Fibroblast of upper back skin (primary cell): ENCODE measurements at regions not wholly inside any gene's neighbourhood (a gene's known extent, or its start where the extent isn't known, plus 50 kb on each side); places are given as distances from the start of the nearest gene placed in this dataset.

Experiments
- DNase-seq: peaks from one replicate; pipeline ENCODE4 v3.0.0-alpha.2; 2013

DNA sequence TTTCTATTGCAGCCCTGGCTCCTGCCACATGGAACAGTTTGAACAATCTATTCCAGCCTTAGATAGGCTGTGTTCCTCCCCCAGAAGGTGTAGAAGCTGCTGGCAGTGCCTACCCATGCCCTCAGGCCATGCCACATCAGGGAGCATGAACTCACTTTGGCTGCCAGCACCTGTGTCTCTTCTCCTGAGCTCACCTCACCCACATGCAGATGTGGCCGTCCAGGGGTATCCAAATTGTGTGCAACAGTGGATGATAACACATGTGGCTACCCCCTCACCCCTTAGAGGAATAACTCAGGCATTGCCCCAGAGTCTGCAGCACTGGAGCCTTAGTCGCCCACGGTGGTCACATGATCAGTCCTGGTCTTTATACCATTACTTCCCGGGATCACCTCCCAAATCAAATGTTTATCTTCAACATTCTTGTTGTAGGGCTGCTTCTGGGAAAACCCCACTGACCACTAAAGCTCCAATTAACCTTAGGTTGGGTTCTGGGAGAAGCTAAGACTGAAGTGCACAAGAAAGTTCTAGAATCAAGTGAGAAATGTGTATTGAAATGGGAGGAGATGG lies 110.4 kb downstream of the BANF2 start:
- no peak for DNase-seq

DNA sequence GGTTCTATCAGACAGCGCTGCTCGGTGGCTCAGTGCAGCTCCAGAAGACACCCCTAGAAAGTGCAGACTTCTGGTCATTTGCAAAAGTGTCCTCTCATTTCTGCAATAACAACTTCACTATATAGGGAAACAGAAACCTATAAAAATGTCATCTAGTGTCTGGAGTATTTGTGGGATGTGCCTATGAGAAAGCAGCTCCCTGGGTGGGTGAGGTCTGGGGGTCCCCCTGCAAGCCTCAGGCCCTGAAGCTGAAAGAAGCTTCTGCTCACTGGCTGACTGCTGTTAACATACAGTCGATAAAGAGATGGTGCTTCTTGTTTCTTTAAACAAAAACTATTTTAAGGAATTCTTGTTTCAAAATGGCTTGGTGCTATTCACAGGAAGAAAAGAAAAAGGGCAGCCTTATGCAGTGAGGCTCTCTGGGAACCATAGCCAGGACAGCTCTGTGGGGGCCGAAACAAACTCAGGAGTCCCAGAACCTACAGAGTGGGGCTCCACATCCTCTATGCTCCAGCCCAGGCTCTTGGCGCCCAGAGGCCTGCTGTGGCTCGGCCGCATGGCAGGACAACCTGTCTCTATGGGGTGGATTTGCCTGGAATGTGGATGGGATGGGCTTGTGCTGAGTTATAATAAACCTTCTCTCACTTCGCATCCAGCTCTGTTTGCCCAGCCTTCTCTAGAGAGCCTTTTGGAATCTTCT lies 109.7 kb downstream of the BANF2 start:
- no peak for DNase-seq

DNA sequence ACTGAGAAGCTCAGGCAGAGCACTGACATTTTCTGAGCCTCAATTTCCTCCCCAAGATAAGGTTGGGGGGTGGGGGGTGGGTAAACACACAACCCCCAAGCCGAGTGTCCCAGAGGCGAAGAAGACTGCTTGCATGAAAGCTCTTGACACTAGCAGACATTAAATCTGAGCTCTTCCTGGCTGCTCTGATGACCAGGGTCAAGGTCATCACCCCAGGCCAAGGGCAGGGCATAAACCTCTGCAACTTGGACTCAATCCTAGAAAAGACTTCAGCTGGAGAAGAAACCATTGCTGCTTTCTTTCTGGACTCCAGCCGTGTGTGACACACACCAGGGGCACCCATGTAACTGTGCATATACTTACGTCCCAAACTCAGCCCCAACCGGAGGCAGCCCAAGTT lies 109.0 kb downstream of the BANF2 start:
- DNase-seq = no peak

DNA sequence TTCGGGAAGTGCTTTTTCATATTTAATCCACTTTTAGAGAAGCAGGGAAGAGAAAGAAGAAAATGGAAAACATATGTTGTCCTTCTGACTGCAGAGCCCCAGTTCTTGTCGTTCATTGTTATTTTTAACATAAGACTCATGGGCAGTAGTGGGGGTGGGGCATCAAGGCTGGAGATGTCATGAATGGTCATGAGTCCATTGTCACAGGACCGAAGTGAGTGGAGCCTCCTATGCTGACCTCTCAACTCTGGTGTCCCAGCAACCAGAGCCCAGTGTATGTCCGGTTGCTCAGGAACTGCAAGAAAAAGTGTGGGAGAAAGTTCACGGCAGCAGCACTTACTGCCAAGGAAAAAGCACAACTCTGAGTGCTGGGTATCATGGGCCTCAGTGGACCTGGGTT lies 108.6 kb downstream of the BANF2 start:
- DNase-seq = peak; percentile 49

DNA sequence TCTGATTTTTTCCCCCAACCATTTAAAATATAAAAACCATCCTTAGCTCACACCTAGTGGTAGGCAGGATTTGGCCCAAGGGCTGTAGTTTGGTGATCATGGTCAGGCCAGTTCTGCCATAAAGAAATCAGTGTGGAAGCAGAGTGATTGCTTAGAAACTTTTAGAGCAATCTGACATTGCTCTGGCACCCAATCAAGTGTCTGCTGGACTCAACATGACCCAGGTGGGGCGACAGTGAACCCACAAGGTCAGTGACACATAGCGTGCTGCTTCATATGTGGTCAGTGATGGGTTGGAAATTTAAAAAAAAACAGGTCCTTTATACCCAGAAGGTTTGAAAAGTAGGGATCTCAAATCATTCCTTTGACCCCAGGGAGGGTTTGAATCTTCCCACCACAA lies 107.9 kb downstream of the BANF2 start:
- DNase-seq = peak; percentile 37

DNA sequence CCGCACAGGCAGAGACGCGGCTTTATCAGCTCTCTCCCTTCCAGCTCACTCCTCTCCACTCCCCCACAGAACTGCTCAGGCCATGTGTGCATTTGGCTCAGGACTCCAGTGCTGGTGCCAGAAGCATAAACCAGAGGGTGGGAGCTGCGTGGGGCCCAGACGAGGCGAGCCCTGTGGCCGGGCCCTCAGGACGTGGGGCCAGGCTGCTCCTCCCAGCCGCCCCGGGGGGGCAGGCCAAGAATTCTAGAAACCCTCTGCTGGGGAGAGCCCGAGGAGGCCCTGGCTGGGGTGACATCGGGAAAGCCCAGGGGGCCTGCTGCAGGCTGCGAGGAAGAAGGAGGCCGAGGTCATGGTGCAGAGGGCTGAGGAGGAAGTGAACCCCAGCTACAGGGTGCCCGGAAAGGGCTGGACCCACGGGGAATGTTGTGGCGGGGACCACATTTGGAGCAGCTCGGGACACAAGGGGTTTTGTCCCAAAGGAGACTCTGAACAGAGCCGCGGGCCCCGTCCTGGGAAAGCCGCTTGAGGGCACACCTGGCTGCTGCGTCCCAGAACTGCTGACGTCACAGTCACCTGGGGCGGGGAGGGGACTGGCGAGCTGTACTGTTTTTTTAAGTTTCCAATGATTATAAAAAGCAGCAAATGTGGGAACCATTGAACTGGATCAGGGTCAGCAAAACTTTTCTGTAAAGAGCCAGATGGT lies 107.1 kb downstream of the BANF2 start:
- DNase-seq = peak; percentile 88

DNA sequence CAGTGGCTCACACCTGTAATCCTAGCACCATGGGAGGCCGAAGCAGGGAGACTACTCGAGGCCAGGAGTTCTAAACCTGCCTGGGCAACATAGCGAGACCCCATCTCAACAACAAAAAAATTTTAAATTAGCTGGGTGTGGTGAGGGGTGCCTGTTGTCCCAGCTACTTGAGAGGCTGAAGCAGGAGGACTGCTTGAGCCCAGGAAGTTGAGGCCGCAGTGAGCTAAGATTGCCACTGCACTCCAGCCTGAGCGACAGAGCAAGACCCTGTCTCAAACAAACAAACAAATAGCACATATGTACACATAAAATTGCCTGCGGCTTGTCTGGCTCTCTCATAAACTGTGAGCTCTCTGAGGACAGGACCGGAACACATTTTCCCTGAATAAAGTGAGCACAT lies 106.3 kb downstream of the BANF2 start:
- DNase-seq = no peak

DNA sequence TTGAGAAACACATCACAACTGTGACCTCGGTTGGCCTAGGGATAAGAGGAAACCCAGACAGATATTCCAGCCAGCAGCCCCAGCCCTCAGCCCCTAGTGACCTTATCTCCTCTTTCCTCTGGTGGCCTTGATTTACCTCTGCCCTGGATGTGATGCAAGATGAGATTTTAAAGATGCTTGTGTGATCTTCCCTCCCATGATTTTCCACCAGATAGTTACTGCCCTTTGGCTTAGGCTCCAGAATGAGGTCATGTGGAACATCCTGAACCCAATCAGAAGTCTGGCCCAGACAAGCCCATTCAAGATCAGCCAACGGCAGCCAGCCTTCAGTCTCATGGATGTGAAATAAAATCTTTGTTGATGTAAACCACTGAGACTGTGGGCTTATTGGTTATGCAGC lies 104.0 kb downstream of the BANF2 start:
- no peak for DNase-seq

DNA sequence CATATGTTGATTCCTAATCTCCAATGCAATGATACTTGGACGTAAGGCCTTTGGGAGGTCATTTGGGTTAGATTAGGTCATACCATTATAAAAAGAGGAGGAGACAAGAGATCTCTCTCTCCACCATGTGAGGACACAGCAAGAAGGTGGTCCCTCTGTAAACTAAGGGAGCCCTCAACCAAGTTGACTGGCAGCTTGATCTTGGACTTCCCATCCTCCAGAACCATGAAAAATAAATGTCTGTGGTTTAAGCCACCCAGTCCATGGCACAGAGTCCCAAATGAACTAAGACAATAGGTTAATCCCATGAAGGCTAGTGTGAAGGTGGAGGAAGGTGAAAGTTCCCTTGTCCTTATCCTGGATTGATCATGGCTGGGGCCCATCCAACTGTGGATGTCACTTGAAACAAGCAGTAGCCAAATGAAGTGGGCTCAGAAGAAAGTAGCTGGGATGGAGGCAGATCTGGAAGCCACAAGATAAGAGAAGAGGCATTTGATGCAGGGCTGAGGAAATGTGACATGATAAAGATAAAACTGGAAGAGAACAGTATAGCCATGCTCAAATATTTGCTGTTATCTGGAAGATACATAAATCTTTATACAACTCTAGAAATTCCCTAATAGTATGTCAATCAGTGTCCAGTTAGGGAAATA lies 99.9 kb downstream of the BANF2 start:
- no peak for DNase-seq

DNA sequence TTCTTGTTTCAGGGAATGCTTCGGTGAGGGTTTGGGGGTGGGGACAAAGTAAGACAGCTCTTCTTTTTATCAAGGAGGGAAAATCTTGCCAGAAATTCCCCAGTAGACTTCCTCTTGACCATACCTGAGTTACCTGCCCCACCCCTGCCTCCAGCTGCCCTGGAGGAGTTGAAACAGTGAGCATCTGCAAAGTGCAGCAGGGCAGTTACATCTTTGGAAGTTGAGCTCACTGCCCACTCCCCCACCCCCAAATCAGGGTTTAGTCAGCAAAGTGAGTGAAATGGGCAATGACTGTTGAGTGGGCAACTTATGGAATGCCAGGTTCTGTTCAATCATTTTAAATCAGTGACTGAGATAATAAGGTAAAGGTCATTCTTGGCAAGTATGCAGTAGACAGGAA lies 98.8 kb downstream of the BANF2 start:
- DNase-seq = no peak

DNA sequence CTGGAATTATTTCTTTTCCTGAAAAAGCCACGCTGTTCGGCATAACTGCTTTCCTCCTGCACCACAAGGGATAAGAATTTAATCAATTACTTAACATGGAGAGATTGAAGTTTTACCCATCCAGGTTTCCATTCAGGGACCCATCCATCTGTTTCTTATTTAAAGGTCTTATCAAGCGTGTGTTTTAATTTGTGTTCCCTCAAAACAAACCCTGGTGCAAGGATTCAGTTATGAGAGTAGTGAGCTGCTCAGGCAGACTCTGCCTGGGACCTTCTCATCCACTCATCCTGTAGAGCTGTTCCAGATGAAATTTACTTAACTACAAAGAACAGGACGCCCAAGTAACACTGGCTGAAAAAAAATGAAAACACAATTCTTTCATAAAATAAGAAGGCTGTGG lies 97.8 kb downstream of the BANF2 start:
- no peak for DNase-seq

DNA sequence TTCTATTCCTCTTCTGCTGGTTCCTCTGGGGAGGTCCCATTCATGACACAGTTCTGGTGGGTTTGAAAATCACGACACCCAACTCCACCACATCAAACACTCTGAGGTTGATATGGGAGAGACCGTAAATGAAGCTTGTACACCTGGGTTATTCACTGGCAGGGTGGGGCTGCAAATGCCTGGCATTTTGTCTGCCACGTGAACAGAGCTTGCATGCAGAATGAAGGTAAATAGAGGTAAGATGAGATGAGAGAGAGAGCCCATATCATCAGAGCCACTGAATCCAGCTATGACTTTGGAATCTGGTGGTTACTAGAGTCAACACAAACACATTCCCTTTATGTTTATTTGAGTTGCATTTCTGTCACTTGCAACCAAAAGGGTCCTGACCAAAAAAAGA lies 97.4 kb downstream of the BANF2 start:
- no peak for DNase-seq

DNA sequence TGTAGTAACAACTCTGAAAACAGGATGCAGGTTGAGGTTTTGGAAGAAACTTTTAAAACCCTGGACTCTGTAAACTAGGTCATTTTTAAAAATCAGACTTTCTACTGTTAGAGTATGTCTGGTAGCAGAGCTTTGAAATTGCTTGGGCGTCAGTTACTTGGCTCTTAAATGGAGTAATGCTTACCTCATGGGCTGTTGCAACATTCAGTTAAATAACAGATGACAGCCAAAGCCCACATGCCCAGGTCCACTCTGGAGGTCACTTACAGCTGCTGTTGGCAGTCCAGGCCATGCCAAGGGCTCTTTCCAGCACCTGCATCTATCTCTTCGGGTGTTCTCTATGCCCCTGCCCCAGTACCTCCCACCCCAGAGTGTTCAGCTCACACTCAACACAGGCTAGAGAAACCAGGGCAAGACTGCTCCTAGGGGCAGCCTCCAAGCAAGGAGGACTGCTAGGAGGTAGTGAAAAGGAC lies 96.4 kb downstream of the BANF2 start:
- peak; percentile 38 for DNase-seq

DNA sequence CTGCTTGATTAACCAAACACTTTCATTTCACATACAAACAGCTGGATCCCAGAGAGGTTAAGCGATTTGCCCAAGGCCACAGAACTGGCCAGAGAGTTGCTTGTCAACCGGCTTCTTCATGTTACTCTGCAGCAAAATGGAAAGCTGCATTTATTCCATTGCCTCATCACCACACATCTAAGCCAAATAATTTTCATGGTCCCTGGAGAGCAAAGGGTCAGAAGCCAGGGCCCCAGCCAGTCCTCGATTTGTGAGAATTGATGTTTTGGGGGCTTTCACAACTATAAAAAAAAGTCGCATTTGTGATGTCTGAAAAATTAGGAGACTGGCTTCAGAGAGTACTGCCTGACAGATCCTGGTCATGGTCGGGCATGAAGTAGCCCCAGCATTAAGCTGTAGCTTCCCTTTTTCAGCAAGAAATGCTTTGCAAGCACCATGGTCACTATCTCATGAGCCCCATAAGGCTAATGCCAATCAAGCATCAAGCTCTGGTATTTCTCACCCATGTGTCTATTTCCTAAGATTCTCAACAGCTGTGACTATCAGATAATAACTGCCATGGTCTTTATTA lies 95.8 kb downstream of the BANF2 start:
- no peak for DNase-seq

DNA sequence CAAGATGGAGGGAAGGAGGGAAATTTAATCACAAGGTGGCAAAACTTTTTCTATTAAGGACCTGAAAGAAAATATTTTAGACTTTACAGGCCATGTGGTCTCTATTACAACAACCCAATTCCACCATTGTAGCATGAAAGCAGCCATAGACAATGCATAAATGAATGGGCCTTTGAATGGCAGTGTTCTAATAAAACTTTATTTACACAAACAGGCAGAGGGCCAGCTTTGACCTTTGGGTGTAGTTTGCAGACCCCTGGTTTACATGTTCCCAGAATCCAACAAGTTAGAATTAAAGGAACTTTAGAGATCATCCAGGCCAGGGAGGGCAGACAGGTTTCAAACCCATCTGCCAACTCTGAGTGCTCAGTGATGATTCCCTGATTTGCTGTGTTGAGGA lies 95.2 kb downstream of the BANF2 start:
- no peak for DNase-seq

DNA sequence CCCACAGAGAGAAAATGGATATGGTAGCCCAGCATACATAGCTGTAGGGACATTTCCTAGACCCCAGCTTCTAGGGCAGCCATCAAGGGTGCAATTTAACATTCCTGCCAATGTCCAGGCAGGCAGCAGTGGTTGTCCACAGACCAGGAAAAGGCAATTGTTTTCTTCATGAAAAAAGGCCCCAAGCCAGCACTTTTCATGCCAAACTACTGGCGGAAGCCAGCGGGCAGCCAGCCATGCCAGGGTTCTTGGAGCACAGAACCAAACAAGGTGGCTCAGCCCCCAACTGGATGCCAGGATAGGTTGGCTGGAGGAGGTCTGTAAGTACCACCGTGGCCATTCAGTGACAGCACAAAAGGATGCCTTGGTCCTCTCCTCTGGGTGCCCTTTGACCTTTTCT lies 94.6 kb downstream of the BANF2 start:
- no peak for DNase-seq

DNA sequence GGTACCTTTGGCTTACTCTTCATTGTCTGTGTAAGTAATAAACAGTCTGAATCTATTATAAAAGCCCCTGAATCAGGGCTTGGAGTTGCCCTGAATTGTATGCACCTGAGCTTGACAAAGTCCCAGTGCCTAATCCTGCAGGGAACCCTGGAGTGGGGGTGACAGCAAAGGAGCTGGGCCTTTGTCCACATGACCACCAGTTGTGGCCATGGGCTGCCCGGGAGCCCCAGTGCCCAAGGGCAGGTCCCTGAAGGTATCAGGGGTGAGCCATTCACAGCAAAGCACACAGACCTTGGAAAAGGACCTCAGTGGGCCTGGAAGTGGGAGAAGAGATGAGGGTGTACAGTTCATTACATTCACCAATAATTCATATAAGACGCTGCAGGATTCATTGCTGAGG lies 94.2 kb downstream of the BANF2 start:
- DNase-seq = no peak

DNA sequence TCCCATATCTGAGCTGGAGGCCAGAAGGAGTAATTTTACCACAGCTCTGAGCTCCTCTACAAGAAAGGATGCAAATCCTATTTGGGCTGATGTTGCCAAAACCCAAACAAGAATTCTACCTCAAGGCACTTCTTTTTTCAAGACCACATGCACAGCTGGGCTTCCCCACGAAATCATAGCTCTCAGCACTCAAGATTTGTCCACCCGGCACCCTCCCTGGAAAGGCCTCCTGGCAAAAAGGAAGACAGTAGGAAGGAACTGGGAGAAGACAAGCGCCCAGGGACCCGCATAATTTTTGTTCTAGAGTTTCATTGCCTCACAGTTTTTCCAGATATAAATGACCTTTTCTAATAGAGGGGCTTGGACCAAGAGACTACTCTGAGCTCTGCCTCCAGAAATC lies 90.5 kb downstream of the BANF2 start:
- DNase-seq = no peak

DNA sequence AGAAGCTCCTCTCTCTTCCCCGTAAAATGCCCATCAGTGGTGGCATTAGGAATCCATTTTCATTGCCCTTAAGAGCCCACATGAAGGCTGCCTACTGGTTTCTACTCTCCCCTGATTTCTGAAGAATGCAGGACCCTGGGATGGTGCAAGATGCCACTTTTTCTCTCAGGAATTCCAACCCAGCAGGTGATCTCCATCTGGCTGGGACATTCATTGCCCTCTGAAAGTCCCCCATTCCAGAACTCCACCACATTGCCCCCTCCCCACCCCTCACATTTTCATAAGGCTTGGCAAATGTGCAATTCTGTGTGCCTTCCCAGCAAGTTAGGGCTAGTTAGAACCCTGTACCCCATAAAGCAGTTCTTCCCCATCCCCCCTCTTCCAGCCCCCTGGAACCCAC lies 88.0 kb downstream of the BANF2 start:
- DNase-seq = no peak

DNA sequence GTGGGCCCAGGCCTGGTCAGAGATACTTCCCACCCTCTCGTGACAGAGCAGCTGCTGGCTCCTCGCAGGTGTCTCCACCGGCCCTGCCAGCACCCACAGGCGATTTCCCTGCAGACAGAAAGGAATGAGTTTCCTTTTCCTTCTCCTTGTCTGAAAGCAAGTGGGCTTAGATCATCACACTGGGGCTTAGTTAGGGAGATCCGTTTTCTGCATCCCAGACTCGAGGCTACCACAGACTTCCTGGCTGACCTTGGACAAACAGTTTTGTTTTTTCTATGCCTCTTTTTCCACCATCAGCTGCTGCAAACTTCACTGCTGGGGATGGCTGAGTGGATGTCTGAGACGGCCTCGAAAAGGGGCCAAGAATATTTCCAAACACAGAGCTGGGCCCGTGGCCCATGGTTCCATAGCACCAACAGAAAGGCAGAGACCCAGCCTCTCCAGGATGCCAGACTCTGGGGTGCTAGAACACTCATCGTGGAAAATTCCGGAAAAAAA lies 86.5 kb downstream of the BANF2 start:
- DNase-seq = peak; percentile 70
